GM12891 (cell line): ENCODE measurements at regions not wholly inside any gene's neighbourhood (a gene's known extent, or its start where the extent isn't known, plus 50 kb on each side); places are given as distances from the start of the nearest gene placed in this dataset.

ENCODE experiments used
- DNase-seq: peaks from one replicate; pipeline ENCODE4 v3.0.0; 2011; ENCODE audit warnings: low spot score; ENCODE audit not compliant: insufficient read length
- FAIRE-seq: peaks from 2 replicates; lab custom pipeline; 2011; peaks lifted over from hg19 to GRCh38; lab: Jason Lieb, UNC
- PAX5 ChIP-seq: IDR thresholded peaks from 2 replicates; pipeline ENCODE4 v1.6.1; 2011; ENCODE audit warnings: low read length, moderate library complexity, mild to moderate bottlenecking; ENCODE audit not compliant: insufficient read depth, severe bottlenecking
- POLR2A ChIP-seq: IDR thresholded peaks from 2 replicates; pipeline ENCODE4 v1.6.1; 2011; ENCODE audit warnings: low read depth, low read length, control low read depth
- POLR2AphosphoS5 ChIP-seq: IDR thresholded peaks from 2 replicates; pipeline ENCODE4 v1.6.1; 2011; ENCODE audit warnings: low read depth, low read length, control low read depth
- POU2F2 ChIP-seq: IDR thresholded peaks from 2 replicates; pipeline ENCODE4 v1.6.1; 2011; ENCODE audit warnings: low read depth, mild to moderate bottlenecking, control low read depth, low read length, moderate library complexity
- SPI1 ChIP-seq: IDR thresholded peaks from 2 replicates; pipeline ENCODE4 v1.6.1; 2011; ENCODE audit warnings: low read depth, low read length, control low read depth
- TAF1 ChIP-seq: IDR thresholded peaks from 2 replicates; pipeline ENCODE4 v1.6.1; 2011; ENCODE audit warnings: low read depth, low read length, control low read depth

DNA sequence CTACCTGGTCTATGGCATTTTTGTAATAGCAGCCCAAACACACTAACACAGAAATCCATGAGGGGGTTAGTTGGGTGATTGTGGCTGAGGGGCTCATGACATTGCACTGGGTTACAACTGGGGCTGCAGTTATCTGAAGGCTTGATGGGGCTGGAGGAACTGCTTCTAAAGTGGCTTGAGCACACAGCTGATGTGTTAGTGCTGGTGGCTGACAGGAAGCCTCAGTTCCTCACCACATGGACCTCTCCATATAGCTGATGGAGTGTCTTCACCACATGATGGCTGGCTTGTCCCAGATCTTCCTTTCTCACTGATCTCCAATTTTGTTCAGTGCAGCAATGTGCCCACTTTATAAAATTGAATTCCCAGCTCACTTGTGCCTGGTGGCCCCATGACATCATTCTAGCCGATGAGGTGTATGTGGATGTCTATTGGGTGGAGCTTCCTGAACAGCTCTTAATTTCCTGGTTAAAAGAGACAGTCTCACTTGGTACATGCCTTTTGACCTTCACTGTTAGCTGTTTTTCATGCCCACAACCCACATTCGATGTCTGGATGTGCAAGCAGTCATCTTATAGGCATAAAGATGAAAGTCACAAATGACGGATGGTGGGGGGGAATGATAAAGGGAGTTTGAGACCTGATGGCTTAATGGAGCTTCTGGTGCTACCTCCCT is 166.9 kb upstream of the BMPER start:
- no peak for FAIRE-seq
- no peak for DNase-seq
- no peak for TF ChIP-seq POU2F2
- no peak for TF ChIP-seq TAF1
- TF ChIP-seq SPI1: no peak
- TF ChIP-seq POLR2A: no peak
- TF ChIP-seq POLR2AphosphoS5: no peak
- TF ChIP-seq PAX5: no peak

DNA sequence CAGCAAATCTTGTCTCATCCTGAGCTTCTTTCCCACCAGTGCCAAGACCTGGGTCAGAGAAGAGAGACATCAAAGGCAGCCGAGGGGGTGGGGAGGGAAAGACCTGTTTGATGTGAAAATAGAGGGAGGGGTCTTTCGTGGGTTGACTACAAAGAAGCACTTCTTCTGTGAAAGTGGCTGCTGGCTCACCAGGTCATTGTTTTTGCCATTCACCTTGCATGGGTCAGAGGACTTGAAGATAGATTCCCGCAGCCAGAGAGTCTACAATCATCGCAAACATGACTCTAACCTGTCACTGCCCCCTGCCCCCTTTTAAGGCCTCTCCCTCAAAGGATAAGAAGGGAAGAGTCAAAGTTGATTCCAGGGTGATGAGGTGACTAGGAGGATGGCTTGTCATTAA is 166.1 kb upstream of the BMPER start:
- FAIRE-seq: no peak
- no peak for TF ChIP-seq SPI1
- TF ChIP-seq POLR2A: no peak
- no peak for TF ChIP-seq PAX5
- TF ChIP-seq TAF1: no peak
- TF ChIP-seq POLR2AphosphoS5: no peak
- no peak for TF ChIP-seq POU2F2

GRCh38 chr7:33742521-33742920 is 162.8 kb upstream of the BMPER start:
- DNase-seq: no peak
- no peak for TF ChIP-seq TAF1
- FAIRE-seq: no peak

More for the DNA sequence above, 166.1 kb upstream of the BMPER start:
- DNase-seq: no peak

- DNase-seq (no peak), FAIRE-seq (no peak)
- no peak for TF ChIP-seq PAX5
- TF ChIP-seq TAF1: no peak
- TF ChIP-seq POU2F2: no peak
- TF ChIP-seq SPI1: no peak
- no peak for TF ChIP-seq POLR2A
- TF ChIP-seq POLR2AphosphoS5: no peak
These were observed 162.2 kb upstream of the BMPER start for GRCh38 chr7:33742999-33743587.

DNA sequence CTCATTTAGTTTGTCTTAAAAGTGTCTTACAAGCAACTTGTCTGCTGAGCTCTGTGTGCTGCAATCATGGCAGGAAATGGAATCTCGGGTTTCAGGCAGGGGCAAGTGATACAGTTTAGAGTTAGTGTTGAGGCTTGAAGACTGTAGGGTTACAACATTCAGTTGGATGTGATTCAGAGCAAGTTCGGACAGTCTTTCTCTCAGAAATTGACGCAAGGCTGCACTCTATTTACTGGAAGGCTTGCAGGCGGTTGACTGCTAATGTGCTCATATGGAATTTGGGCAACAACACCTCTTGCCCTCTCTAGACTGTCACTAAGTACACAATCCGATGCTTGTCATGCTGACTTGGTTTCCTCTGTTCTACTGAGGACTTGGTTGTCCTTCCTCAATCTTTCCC is 161.7 kb upstream of the BMPER start:
- DNase-seq (no peak), FAIRE-seq (no peak)
- TF ChIP-seq SPI1 (no peak), POLR2AphosphoS5 (no peak), POLR2A (no peak), POU2F2 (no peak), TAF1 (no peak)

GRCh38 chr7:33744293-33745075 is 160.9 kb upstream of the BMPER start:
- DNase-seq (no peak), FAIRE-seq (no peak)
- TF ChIP-seq TAF1 (no peak), PAX5 (no peak), POLR2A (no peak), SPI1 (no peak), POLR2AphosphoS5 (no peak), POU2F2 (no peak)

DNA sequence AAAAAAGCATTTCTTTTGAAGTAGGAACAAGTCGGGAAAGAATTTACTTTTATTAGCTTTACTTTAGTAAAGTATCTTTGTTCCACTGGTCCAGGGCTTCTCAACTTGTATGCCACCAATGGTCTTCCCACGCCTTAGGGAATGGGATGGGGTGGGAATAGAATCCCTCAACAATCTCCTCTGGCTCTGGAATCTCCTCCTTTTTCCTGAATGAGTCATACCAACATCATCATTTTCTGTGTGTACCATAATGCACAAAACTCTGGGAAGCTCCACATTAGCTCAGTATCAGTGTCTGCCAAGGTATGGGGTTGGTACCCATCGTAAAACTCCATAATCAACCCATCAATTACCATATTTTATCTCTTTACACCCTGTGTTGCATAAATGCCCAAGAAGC is 159.4 kb upstream of the BMPER start:
- no peak for FAIRE-seq

GRCh38 chr7:33748793-33749192 is 156.5 kb upstream of the BMPER start:
- no peak for DNase-seq
- FAIRE-seq: no peak
- TF ChIP-seq POLR2A: no peak
- no peak for TF ChIP-seq PAX5
- no peak for TF ChIP-seq SPI1
- no peak for TF ChIP-seq POU2F2

More for the DNA sequence above, 159.4 kb upstream of the BMPER start:
- TF ChIP-seq SPI1: no peak
- TF ChIP-seq POU2F2: no peak
- TF ChIP-seq POLR2A: no peak
- TF ChIP-seq PAX5: no peak
- no peak for TF ChIP-seq TAF1
- no peak for TF ChIP-seq POLR2AphosphoS5
- DNase-seq: no peak

- FAIRE-seq (no peak), DNase-seq (no peak)
- TF ChIP-seq PAX5 (no peak), POU2F2 (no peak), SPI1 (0 out of 2 replicates have a peak, but pooled peaks have one; percentile 10), POLR2AphosphoS5 (no peak)
These were observed 155.2 kb upstream of the BMPER start for GRCh38 chr7:33750177-33750576.
